ENCODE measurements at regions not wholly inside any gene's neighbourhood (a gene's known extent, or its start where the extent isn't known, plus 50 kb on each side); places are given as distances from the start of the nearest gene placed in this dataset.

GRCh38 chr6:153538491-153538890 is 407.4 kb upstream of the RGS17 start:
- H3K27ac Mint-ChIP-seq (ENCODE audit: unreplicated experiment): no peak overlapping the region
- Histone ChIP-seq H3K27ac (ENCODE audit: low read depth, low read length) (no peak overlapping the region), H3K4me2 (ENCODE audit: low read length) (no peak overlapping the region), H3K9ac (ENCODE audit: low read length) (no peak overlapping the region), H3K79me2 (ENCODE audit: insufficient read depth, low read length) (no peaks in the 10 kb centered on the region), H3K27me3 (ENCODE audit: insufficient read depth, low read length) (no peaks in the 10 kb centered on the region), H3K36me3 (ENCODE audit: insufficient read depth, low read length) (no peaks in the 10 kb centered on the region), H3K4me1 (ENCODE audit: insufficient read depth, low read length) (no peaks in the 10 kb centered on the region), H3K9me3 (ENCODE audit: insufficient read depth, low read depth, low read length) (peaks cover 3% of the 10 kb centered on the region), H4K20me1 (ENCODE audit: insufficient read depth, low read length) (no peaks in the 10 kb centered on the region), H3K4me3 (ENCODE audit: insufficient read depth, low read depth, low read length) (no peak overlapping the region), H2AFZ (ENCODE audit: low read depth, low read length) (no peak overlapping the region)
- TF ChIP-seq, protein P1, sequence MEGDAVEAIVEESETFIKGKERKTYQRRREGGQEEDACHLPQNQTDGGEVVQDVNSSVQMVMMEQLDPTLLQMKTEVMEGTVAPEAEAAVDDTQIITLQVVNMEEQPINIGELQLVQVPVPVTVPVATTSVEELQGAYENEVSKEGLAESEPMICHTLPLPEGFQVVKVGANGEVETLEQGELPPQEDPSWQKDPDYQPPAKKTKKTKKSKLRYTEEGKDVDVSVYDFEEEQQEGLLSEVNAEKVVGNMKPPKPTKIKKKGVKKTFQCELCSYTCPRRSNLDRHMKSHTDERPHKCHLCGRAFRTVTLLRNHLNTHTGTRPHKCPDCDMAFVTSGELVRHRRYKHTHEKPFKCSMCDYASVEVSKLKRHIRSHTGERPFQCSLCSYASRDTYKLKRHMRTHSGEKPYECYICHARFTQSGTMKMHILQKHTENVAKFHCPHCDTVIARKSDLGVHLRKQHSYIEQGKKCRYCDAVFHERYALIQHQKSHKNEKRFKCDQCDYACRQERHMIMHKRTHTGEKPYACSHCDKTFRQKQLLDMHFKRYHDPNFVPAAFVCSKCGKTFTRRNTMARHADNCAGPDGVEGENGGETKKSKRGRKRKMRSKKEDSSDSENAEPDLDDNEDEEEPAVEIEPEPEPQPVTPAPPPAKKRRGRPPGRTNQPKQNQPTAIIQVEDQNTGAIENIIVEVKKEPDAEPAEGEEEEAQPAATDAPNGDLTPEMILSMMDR (IDR thresholded peaks at IDR 0.05; ENCODE audit: insufficient read depth, low read depth, low read length): no peak
- no peak for TF ChIP-seq EZH2 (IDR thresholded peaks at IDR 0.05; ENCODE audit: insufficient read depth, low read length)
- DNase-seq (ENCODE audit: low read depth) (no peak), FAIRE-seq (no peak)
- no peaks in the 10 kb centered on the region for H3K27me3 Mint-ChIP-seq (ENCODE audit: low read depth, unreplicated experiment)
- no peaks in the 10 kb centered on the region for H3K36me3 Mint-ChIP-seq (ENCODE audit: low read depth, unreplicated experiment)
- peaks cover 12% of the 10 kb centered on the region for H3K4me1 Mint-ChIP-seq (ENCODE audit: low read depth, unreplicated experiment)
- no peak overlapping the region for H3K4me3 Mint-ChIP-seq (ENCODE audit: unreplicated experiment)
- no peaks in the 10 kb centered on the region for H3K9me3 Mint-ChIP-seq (ENCODE audit: unreplicated experiment)

DNA sequence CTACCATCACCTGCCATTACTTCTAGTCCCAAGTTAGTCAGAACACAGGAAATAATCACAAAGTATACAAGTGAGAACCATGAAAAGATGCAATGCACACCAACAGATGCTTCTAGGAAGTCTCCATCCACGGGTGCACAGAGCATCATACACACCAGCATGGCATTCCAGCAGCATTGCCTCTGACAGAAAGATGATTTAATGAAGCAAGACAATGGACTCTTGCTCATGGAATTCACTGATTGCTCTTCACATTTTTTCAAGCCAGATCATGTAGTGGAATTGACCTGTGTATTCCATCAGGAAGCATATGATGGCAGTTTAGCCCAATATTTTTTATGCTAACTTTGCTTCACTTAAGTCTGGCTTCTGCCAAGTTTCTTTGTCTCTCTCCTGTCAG is 406.3 kb upstream of the RGS17 start:
- Histone ChIP-seq H3K27me3 (ENCODE audit: insufficient read depth, low read length) (no peaks in the 10 kb centered on the region), H3K9me3 (ENCODE audit: insufficient read depth, low read depth, low read length) (no peaks in the 10 kb centered on the region), H4K20me1 (ENCODE audit: insufficient read depth, low read length) (no peaks in the 10 kb centered on the region), H3K27ac (ENCODE audit: low read depth, low read length) (no peak overlapping the region), H3K4me2 (ENCODE audit: low read length) (no peak overlapping the region), H3K9ac (ENCODE audit: low read length) (no peak overlapping the region), H3K4me3 (ENCODE audit: insufficient read depth, low read depth, low read length) (no peak overlapping the region), H3K4me1 (ENCODE audit: insufficient read depth, low read length) (no peaks in the 10 kb centered on the region), H3K79me2 (ENCODE audit: insufficient read depth, low read length) (no peaks in the 10 kb centered on the region), H2AFZ (ENCODE audit: low read depth, low read length) (no peak overlapping the region), H3K36me3 (ENCODE audit: insufficient read depth, low read length) (no peaks in the 10 kb centered on the region)
- Mint-ChIP-seq H3K36me3 (ENCODE audit: low read depth, unreplicated experiment) (no peaks in the 10 kb centered on the region), H3K9me3 (ENCODE audit: unreplicated experiment) (no peaks in the 10 kb centered on the region), H3K4me3 (ENCODE audit: unreplicated experiment) (no peak overlapping the region), H3K4me1 (ENCODE audit: low read depth, unreplicated experiment) (peaks cover 7% of the 10 kb centered on the region), H3K27me3 (ENCODE audit: low read depth, unreplicated experiment) (no peaks in the 10 kb centered on the region), H3K27ac (ENCODE audit: unreplicated experiment) (no peak overlapping the region)
- no peak for TF ChIP-seq EZH2 (IDR thresholded peaks at IDR 0.05; ENCODE audit: insufficient read depth, low read length)
- TF ChIP-seq, protein P1 (IDR thresholded peaks at IDR 0.05; ENCODE audit: insufficient read depth, low read depth, low read length): no peak
- no peak for DNase-seq (ENCODE audit: low read depth)
- FAIRE-seq: no peak

- H3K36me3 Mint-ChIP-seq (ENCODE audit: low read depth, unreplicated experiment): no peaks in the 10 kb centered on the region
- H3K4me2 ChIP-seq (ENCODE audit: low read length): no peak overlapping the region
- no peaks in the 10 kb centered on the region for H3K36me3 ChIP-seq (ENCODE audit: insufficient read depth, low read length)
- no peak overlapping the region for H3K9ac ChIP-seq (ENCODE audit: low read length)
- no peak overlapping the region for H3K4me3 Mint-ChIP-seq (ENCODE audit: unreplicated experiment)
- no peaks in the 10 kb centered on the region for H3K79me2 ChIP-seq (ENCODE audit: insufficient read depth, low read length)
- H4K20me1 ChIP-seq (ENCODE audit: insufficient read depth, low read length): no peaks in the 10 kb centered on the region
- no peak overlapping the region for H2AFZ ChIP-seq (ENCODE audit: low read depth, low read length)
- DNase-seq (ENCODE audit: low read depth) (no peak), FAIRE-seq (no peak)
- TF ChIP-seq EZH2 (IDR thresholded peaks at IDR 0.05; ENCODE audit: insufficient read depth, low read length): no peak
- TF ChIP-seq, protein P1 (IDR thresholded peaks at IDR 0.05; ENCODE audit: insufficient read depth, low read depth, low read length): no peak
- H3K9me3 Mint-ChIP-seq (ENCODE audit: unreplicated experiment): peaks cover 6% of the 10 kb centered on the region
- H3K4me1 Mint-ChIP-seq (ENCODE audit: low read depth, unreplicated experiment): no peaks in the 10 kb centered on the region
- H3K9me3 ChIP-seq (ENCODE audit: insufficient read depth, low read depth, low read length): no peaks in the 10 kb centered on the region
- no peaks in the 10 kb centered on the region for H3K4me1 ChIP-seq (ENCODE audit: insufficient read depth, low read length)
- no peak overlapping the region for H3K4me3 ChIP-seq (ENCODE audit: insufficient read depth, low read depth, low read length)
- H3K27ac ChIP-seq (ENCODE audit: low read depth, low read length): no peak overlapping the region
- H3K27ac Mint-ChIP-seq (ENCODE audit: unreplicated experiment): no peak overlapping the region
- no peaks in the 10 kb centered on the region for H3K27me3 ChIP-seq (ENCODE audit: insufficient read depth, low read length)
- no peaks in the 10 kb centered on the region for H3K27me3 Mint-ChIP-seq (ENCODE audit: low read depth, unreplicated experiment)
Observed at GRCh38 chr6:153526479-153526878, 395.4 kb upstream of the RGS17 start.
